SK-N-SH treated with all-trans-retinoic acid at 6 μM for 48 hours (cell line): ENCODE measurements at regions not wholly inside any gene's neighbourhood (a gene's known extent, or its start where the extent isn't known, plus 50 kb on each side); places are given as distances from the start of the nearest gene placed in this dataset.

Experiments
- ARNTL ChIP-seq: fragments of 450-650 bp; formaldehyde crosslinking; IDR thresholded peaks from 2 replicates; pipeline ENCODE4 v1.5.0; 2020; ENCODE audit warnings: low read depth, mild to moderate bottlenecking, moderate library complexity, borderline replicate concordance
- CREB5 ChIP-seq: fragments of 250-450 bp; sonication (Bioruptor Pico); IDR thresholded peaks from 2 replicates; pipeline ENCODE4 v1.5.1; 2020; ENCODE audit warnings: low read depth, mild to moderate bottlenecking, moderate library complexity
- CSRNP3 ChIP-seq: fragments of 250-450 bp; sonication (Bioruptor Pico); IDR thresholded peaks from 2 replicates; pipeline ENCODE4 v1.5.1; 2021; ENCODE audit warnings: mild to moderate bottlenecking, moderate library complexity
- GLIS3 ChIP-seq: fragments of 250-450 bp; sonication (Bioruptor Pico); IDR thresholded peaks from 2 replicates; pipeline ENCODE4 v1.5.0; 2020; ENCODE audit warnings: mild to moderate bottlenecking, moderate library complexity
- PATZ1 ChIP-seq: fragments of 250-450 bp; sonication (Bioruptor Pico); IDR thresholded peaks from 2 replicates; pipeline ENCODE4 v1.8.0; 2020; ENCODE audit warnings: mild to moderate bottlenecking, moderate library complexity, borderline replicate concordance
- POU6F1 ChIP-seq: fragments of 250-450 bp; sonication (Bioruptor Pico); IDR thresholded peaks from 2 replicates; pipeline ENCODE4 v1.8.0; 2021; ENCODE audit warnings: low read depth, mild to moderate bottlenecking, moderate library complexity, borderline replicate concordance
- PPARA ChIP-seq: fragments of 250-450 bp; sonication (Bioruptor Pico); IDR thresholded peaks from 2 replicates; pipeline ENCODE4 v1.5.0; 2020; ENCODE audit warnings: mild to moderate bottlenecking, borderline replicate concordance
- RARB ChIP-seq: fragments of 250-450 bp; sonication (Bioruptor Pico); IDR thresholded peaks from 2 replicates; pipeline ENCODE4 v1.8.0; 2021; ENCODE audit warnings: mild to moderate bottlenecking, moderate library complexity
- ZNF8 ChIP-seq: fragments of 450-650 bp; formaldehyde crosslinking; IDR thresholded peaks from 2 replicates; pipeline ENCODE4 v1.5.0; 2020; ENCODE audit warnings: mild to moderate bottlenecking, moderate library complexity

GRCh38 chr2:760001-760400 lies 82.8 kb upstream of the TMEM18 start:
- no peak for TF ChIP-seq CREB5 (CRISPR knock-in tag)
- no peak for TF ChIP-seq ARNTL
- no peak for TF ChIP-seq PPARA (CRISPR knock-in tag)
- TF ChIP-seq GLIS3 (CRISPR knock-in tag): no peak
- TF ChIP-seq RARB (CRISPR knock-in tag): no peak
- no peak for TF ChIP-seq CSRNP3 (CRISPR knock-in tag)
- no peak for TF ChIP-seq PATZ1 (CRISPR knock-in tag)
- no peak for TF ChIP-seq ZNF8 (CRISPR knock-in tag)
- TF ChIP-seq POU6F1 (CRISPR knock-in tag): no peak
